NCI-H1436 (cell line): ENCODE measurements at regions not wholly inside any gene's neighbourhood (a gene's known extent, or its start where the extent isn't known, plus 50 kb on each side); places are given as distances from the start of the nearest gene placed in this dataset.

Source experiments
- DNase-seq: peaks from one replicate; lab custom pipeline; 2025; lab: John Stamatoyannopoulos, UW

- no peak for DNase-seq
These were observed 301.4 kb upstream of the TNP1 start for GRCh38 chr2:217160978-217161973.

DNA sequence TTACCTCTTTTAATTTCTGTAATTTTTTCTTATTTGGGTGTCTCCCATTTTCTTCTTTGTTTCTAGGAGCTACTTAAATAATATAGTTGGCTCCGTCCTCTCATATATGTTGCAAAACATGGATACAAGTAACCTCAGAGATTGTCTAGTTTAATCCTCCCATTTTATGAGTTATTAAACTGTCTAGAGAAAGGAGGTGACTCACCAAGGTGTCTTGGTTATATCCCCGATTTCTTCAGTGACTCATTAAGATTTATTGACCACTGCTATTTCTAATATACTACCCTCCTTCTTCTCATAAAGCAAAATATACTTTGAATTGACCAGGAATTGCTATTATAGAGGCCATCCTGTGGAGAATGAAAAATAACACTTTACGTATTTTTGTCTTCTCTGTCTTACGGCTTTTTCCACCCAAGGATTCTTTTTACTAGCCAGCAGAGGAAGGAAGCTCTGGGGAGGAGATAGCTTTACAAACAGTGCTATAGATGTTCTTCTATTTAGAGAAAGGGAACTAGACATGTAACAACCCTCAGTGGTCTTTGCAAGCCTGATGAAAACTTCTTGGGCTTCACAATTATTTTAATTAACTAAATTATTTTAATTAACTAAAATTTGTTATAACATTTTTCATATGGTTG lies 300.4 kb upstream of the TNP1 start:
- DNase-seq: no peak

DNA sequence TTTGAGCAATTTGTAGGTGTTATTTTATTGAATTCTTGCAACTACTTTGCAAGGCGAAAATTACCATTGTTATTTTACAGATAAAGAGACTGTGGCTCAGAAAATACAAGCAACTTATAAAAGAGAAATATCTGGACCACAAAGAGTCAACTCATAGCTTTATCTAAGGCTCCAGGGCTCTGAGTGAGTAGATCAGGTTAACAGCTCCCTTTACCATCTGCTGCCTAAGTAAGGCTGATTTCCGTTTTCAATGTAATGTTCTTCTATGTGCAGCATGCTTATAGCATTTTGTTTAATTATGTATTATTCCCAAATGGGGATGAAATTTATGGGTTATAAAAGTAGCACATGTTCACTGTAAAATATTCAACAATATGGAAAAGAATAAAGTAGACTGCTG lies 299.1 kb upstream of the TNP1 start:
- DNase-seq: no peak

DNA sequence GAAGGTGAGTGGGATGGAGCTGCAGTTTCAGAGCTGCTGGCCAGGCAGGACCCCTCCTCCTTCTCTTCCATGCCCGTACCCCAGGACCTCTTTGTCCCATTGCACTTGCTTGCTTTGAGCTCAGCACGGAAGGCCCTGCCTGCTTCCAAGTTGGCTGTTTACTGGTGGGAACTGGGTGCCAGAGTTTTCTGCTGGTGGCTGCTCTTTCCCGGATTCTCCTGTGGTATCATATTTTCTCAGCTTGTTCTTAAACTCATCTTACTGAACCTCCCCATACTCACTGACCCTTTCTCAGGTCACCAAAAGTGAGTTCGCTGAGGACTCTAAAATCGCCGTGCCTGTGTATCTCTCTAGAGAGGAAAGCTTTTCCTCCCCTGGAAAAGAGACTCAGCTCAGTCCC lies 297.7 kb upstream of the TNP1 start:
- DNase-seq: no peak

GRCh38 chr2:217156801-217157200 lies 296.9 kb upstream of the TNP1 start:
- DNase-seq: no peak

DNA sequence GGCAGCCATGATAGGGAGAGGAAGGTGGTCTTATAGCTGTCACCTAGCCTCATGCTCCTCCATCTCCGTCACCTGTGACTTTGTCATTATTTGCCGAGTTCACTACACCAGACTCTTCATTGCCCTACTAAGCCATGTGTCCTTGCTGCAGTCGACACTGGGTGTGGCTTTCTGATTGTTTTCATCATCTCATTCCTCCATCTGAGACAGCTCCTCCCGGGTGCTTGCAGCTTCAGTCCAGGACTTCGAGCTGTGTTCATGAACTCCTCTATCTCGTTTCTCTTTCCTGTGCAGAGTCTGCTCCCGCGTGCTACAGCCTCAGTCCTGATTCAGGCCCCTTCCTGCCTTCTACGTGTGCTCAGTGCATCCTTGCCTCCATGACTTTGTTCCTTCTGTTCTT lies 295.1 kb upstream of the TNP1 start:
- DNase-seq: no peak

- no peak for DNase-seq
These were observed 293.6 kb upstream of the TNP1 start for GRCh38 chr2:217153510-217153909.

- no peak for DNase-seq
These were observed 293.0 kb upstream of the TNP1 start for GRCh38 chr2:217152831-217153230.

GRCh38 chr2:217151509-217152206 lies 291.8 kb upstream of the TNP1 start:
- no peak for DNase-seq

DNA sequence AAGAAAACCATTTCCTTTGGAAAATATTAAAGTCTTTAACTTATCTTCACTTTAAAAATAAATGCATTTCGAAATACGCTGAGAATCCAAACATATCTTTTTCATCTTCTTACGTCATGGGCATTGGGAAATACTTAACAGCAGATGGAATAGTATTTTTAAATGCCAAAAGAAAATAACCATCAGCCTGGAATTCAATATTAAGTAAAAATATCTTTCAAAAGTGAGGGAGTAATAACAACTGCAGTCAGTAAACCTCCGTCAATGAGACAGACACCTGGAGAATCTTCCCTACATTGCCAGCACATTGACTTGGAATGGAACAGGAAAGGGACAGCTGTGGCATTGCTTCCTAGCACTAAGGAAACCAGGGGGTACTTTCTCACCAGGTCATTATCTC lies 290.4 kb upstream of the TNP1 start:
- DNase-seq: no peak

- DNase-seq: no peak
These were observed 289.3 kb upstream of the TNP1 start for GRCh38 chr2:217149087-217149660.

DNA sequence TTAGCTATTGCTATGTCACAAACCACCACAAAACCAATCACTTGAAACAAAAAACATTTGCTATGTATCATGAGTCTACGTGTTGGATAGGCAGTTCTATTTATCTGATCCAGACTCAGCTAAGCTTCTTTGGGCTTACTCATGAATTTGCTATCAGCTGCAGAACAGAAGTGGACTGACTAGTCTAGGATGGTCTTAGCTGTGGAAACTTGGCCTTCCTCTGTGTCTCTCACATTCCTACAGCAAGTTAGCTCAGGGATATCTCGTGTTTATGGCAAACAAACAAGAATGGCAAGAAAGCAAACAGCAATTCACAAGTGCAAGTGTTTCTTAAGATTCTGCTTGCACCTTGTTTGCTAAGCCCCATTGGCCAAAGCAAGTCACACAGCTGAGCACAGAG lies 288.0 kb upstream of the TNP1 start:
- DNase-seq: no peak

DNA sequence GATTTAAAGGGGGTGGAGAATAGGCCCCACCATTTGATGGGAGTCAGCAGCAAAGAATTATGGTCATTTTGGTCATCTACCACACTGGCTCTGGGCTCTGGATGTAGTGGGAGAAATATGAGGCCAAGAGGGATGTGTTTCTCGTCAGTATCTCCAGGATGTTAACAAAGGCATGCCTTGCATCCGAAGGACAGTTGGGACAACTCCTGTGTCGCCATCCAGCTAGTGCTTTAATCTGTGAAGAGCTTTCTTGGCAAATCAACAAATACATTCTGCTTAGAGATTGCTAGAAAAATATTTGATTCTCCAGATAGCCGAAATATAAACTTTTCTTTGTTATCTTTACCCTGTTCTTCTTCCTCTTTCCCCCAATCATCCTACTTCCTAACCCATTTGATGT lies 287.1 kb upstream of the TNP1 start:
- DNase-seq: no peak

DNA sequence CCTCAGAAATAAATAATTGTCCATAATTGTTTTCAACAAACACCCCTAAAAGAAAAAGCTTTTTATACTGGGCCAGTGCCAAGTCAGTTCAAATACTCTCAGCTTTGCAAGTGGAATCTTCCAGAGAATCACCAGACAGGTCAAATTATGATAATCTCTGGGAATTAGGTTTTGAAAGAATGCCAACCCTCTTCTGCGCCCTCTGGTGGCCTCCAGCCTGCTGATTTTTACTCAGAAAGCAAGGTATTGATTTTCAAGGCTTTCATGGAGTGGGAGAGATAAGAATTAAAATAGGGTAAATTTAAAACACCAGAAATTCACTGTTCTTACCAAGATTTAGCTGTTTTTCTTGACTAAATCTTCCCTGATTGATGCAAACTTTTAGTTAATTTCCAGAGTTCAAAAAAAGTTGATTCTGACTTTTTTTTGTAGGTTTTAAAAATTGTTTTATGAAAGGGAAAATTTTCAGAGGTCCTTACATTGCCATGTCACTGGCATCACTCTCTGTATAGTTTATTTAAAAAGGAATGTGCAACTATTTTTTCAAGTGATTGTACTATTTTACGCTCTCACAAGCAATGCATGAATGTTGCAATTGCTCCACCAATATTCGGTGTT lies 282.9 kb upstream of the TNP1 start:
- DNase-seq: no peak

GRCh38 chr2:217138284-217138683 lies 278.4 kb upstream of the TNP1 start:
- no peak for DNase-seq

DNA sequence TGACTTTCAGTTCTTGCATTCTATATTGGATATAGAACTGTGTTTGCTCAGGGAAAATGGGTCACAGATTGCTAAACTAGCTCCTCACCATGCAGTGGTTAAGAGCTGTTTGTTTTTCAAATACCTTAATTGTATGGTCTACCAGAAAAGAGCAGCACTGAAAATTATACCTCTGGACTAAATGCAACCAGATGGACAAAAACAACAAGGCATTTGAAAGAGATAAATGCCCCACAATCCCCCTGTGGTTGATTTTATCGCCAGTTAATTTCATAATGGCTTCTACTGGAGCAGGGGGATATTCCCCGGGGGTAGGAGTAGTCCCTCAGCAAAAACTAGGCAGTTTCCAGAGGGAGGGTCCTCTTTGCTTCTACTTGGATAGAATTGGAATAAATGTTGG lies 267.9 kb upstream of the TNP1 start:
- DNase-seq: peak; percentile 76

DNA sequence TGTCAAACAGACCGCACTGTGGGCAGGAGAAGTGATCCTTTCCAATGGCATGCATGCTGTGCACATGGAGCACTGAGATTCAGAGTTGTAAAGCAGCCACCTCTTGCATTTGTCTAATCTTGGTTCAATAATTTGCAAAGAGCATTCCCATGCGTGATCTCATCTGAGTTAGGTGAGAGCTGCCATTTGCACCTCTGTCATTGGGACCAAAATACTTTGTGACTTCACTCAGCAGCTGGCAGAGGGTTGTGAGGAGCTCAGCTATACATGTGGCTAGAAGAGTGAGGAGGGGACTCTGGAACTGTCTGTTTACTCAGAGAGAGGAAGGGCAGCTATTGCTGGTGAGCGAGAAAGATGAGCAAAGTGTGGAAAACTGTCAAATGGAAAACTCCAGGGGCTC lies 265.1 kb upstream of the TNP1 start:
- DNase-seq: no peak

- no peak for DNase-seq
These were observed 264.2 kb upstream of the TNP1 start for GRCh38 chr2:217124050-217124449.

DNA sequence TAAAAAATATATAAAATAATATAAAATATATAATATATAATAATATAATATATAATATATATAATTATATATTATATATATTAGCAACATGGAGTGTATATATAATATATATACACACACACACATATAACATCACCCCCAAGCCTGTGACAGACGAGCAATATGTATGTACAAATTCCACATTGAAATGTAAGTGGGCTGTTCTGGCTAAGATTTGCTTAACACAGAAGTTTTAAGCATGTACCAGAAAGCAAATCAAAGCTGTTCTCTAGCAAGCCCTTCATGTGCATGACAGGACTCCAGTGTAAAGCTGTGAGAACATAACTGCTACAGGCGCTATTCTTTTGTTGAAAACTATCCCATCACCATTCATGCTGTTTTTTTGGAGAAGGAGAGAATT lies 261.7 kb upstream of the TNP1 start:
- no peak for DNase-seq

DNA sequence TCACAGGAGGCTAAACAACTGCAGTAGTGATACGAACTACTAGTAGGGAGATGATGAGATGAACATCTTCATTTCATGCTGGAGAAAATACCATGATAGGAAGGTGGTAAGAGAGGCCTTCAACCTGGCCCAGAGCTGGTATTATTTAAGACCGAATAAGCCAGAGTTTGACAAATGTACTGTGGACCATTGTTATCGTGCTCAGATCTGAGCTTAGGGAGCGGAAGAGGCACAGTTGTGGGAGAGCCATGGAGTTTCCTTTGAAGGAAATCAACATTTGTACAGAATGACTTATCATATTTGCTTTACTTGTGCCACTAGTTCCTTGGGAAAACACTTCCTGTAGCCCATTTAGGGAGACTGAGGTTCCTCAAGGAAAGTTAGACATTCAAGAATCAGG lies 260.6 kb upstream of the TNP1 start:
- DNase-seq: no peak

GRCh38 chr2:217118559-217119284 lies 258.9 kb upstream of the TNP1 start:
- no peak for DNase-seq
